ENCODE measurements at regions not wholly inside any gene's neighbourhood (a gene's known extent, or its start where the extent isn't known, plus 50 kb on each side); places are given as distances from the start of the nearest gene placed in this dataset.

DNA sequence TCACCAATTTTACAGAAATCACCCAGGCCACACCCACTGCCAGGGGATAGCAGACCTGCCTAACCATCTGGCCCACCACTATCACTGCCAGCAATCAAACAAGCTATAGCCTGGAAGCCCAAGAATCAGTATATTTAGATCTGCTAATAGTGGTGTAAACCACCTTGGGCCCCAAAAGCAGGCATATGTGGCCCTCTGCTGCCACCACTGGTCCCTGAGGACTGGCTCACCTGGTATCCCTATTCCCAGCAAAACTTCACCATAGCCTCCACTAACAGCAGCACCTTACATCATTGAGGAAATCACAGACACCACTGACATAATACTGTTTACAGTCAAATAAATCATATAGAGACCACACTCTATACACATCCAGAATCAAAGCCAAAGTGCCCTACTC is 880.4 kb upstream of the MAN1A1 start:
- Histone ChIP-seq H3K9ac (ENCODE audit: low read length) (no peak overlapping the region), H3K4me3 (ENCODE audit: low read length) (no peak overlapping the region), H2AFZ (ENCODE audit: low read depth, low read length) (no peak overlapping the region), H3K27ac (ENCODE audit: low read length) (no peak overlapping the region), H3K27me3 (ENCODE audit: low read depth, low read length) (no peaks in the 10 kb centered on the region), H3K4me1 (ENCODE audit: low read length) (no peaks in the 10 kb centered on the region), H4K20me1 (ENCODE audit: insufficient read depth, low read length) (no peaks in the 10 kb centered on the region), H3K36me3 (replicated peaks; ENCODE audit: low read depth, low read length) (no peaks in the 10 kb centered on the region), H3K9me3 (ENCODE audit: insufficient read depth, low read length) (no peaks in the 10 kb centered on the region), H3K79me2 (ENCODE audit: low read length) (no peaks in the 10 kb centered on the region), H3K4me2 (ENCODE audit: low read length) (no peak overlapping the region)
- TF ChIP-seq, protein P1, sequence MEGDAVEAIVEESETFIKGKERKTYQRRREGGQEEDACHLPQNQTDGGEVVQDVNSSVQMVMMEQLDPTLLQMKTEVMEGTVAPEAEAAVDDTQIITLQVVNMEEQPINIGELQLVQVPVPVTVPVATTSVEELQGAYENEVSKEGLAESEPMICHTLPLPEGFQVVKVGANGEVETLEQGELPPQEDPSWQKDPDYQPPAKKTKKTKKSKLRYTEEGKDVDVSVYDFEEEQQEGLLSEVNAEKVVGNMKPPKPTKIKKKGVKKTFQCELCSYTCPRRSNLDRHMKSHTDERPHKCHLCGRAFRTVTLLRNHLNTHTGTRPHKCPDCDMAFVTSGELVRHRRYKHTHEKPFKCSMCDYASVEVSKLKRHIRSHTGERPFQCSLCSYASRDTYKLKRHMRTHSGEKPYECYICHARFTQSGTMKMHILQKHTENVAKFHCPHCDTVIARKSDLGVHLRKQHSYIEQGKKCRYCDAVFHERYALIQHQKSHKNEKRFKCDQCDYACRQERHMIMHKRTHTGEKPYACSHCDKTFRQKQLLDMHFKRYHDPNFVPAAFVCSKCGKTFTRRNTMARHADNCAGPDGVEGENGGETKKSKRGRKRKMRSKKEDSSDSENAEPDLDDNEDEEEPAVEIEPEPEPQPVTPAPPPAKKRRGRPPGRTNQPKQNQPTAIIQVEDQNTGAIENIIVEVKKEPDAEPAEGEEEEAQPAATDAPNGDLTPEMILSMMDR (IDR thresholded peaks at IDR 0.05; ENCODE audit: low read depth, low read length) = no peak
- no peak for TF ChIP-seq EZH2phosphoT487 (IDR thresholded peaks at IDR 0.05; ENCODE audit: low read depth)

DNA sequence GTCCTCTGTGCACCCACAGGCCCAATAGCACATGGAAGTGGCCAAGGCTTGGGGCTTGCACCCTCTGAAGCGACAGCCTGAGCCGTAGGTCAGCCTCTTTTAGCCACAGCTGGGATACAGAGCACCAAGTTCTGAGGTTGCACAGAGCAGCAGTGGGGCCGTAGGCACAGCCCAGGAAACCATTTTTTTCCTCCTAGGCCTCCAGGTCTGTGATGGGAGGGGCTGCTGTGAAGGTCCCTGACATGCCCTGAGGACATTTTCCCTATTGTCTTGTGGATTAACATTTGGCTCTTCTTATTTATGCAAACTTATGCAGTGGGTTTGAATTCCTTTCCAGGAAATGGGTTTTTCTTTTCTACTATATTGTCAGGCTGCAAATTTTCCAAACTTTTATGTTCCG is 878.7 kb upstream of the MAN1A1 start:
- TF ChIP-seq EZH2phosphoT487 (IDR thresholded peaks at IDR 0.05; ENCODE audit: low read depth) = no peak
- TF ChIP-seq, protein P1 (IDR thresholded peaks at IDR 0.05; ENCODE audit: low read depth, low read length) = no peak
- no peak overlapping the region for H3K9ac ChIP-seq (ENCODE audit: low read length)
- no peaks in the 10 kb centered on the region for H4K20me1 ChIP-seq (ENCODE audit: insufficient read depth, low read length)
- H3K4me2 ChIP-seq (ENCODE audit: low read length) = no peak overlapping the region
- no peaks in the 10 kb centered on the region for H3K27me3 ChIP-seq (ENCODE audit: low read depth, low read length)
- H3K9me3 ChIP-seq (ENCODE audit: insufficient read depth, low read length) = no peaks in the 10 kb centered on the region
- H3K4me1 ChIP-seq (ENCODE audit: low read length) = no peaks in the 10 kb centered on the region
- H3K36me3 ChIP-seq (replicated peaks; ENCODE audit: low read depth, low read length) = no peaks in the 10 kb centered on the region
- H3K27ac ChIP-seq (ENCODE audit: low read length) = no peak overlapping the region
- H3K79me2 ChIP-seq (ENCODE audit: low read length) = no peaks in the 10 kb centered on the region
- no peak overlapping the region for H3K4me3 ChIP-seq (ENCODE audit: low read length)
- H2AFZ ChIP-seq (ENCODE audit: low read depth, low read length) = no peak overlapping the region

DNA sequence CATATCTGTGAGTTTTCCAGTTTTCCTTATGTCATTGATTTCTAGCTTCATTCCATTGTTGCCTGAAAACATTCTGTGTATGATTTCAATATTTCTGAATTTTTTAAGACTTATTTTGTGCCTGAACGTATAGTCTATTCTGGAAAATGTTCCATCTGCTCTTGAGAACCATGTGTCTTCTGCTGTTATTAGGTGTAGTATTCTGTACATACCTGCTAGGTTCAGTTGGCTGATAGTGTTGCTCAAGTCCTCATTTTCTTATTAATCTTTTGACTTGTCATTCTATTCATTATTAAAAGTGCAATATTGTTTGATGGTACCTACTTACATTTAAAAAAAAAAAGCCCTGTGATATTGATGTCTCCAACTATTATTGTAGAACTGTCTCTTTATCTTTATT is 869.8 kb upstream of the MAN1A1 start:
- Histone ChIP-seq H3K4me2 (ENCODE audit: low read length) (no peak overlapping the region), H3K4me3 (ENCODE audit: low read length) (no peak overlapping the region), H3K9me3 (ENCODE audit: insufficient read depth, low read length) (no peaks in the 10 kb centered on the region), H3K9ac (ENCODE audit: low read length) (no peak overlapping the region), H3K4me1 (ENCODE audit: low read length) (no peaks in the 10 kb centered on the region), H2AFZ (ENCODE audit: low read depth, low read length) (no peak overlapping the region), H3K36me3 (replicated peaks; ENCODE audit: low read depth, low read length) (no peaks in the 10 kb centered on the region), H3K27me3 (ENCODE audit: low read depth, low read length) (no peaks in the 10 kb centered on the region), H3K27ac (ENCODE audit: low read length) (no peak overlapping the region), H4K20me1 (ENCODE audit: insufficient read depth, low read length) (no peaks in the 10 kb centered on the region), H3K79me2 (ENCODE audit: low read length) (no peaks in the 10 kb centered on the region)
- TF ChIP-seq EZH2phosphoT487 (IDR thresholded peaks at IDR 0.05; ENCODE audit: low read depth) = no peak
- TF ChIP-seq, protein P1 (IDR thresholded peaks at IDR 0.05; ENCODE audit: low read depth, low read length) = no peak

DNA sequence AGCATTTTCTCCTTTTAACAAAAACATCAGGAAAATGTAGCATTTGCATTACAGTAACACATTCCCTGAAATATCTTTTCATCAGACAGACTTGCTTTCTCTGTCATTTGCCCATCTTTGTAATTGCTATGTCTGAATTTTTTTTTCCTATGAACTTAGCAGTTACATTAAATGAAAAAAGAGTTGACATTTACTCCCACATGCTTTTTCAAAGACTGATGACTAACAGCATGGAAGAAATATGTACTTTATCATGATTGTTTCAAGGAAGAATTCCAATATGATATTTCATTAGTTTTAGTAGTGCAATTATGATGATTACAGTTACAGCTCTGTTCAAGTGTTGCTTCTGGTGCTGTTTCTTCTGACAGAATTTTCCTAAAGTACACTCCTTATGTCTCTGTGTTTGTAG is 864.5 kb upstream of the MAN1A1 start:
- Histone ChIP-seq H4K20me1 (ENCODE audit: insufficient read depth, low read length) (no peaks in the 10 kb centered on the region), H3K4me1 (ENCODE audit: low read length) (no peaks in the 10 kb centered on the region), H3K27me3 (ENCODE audit: low read depth, low read length) (no peaks in the 10 kb centered on the region), H3K4me3 (ENCODE audit: low read length) (no peak overlapping the region), H3K4me2 (ENCODE audit: low read length) (no peak overlapping the region), H3K9ac (ENCODE audit: low read length) (no peak overlapping the region), H3K27ac (ENCODE audit: low read length) (no peak overlapping the region), H3K36me3 (replicated peaks; ENCODE audit: low read depth, low read length) (no peaks in the 10 kb centered on the region), H3K9me3 (ENCODE audit: insufficient read depth, low read length) (no peaks in the 10 kb centered on the region), H3K79me2 (ENCODE audit: low read length) (no peaks in the 10 kb centered on the region), H2AFZ (ENCODE audit: low read depth, low read length) (no peak overlapping the region)
- no peak for TF ChIP-seq EZH2phosphoT487 (IDR thresholded peaks at IDR 0.05; ENCODE audit: low read depth)
- TF ChIP-seq, protein P1 (IDR thresholded peaks at IDR 0.05; ENCODE audit: low read depth, low read length) = no peak
